IMR-90 (cell line): ENCODE measurements at regions not wholly inside any gene's neighbourhood (a gene's known extent, or its start where the extent isn't known, plus 50 kb on each side); places are given as distances from the start of the nearest gene placed in this dataset.
"Not testable (repeated sequence)": the region's sequence is repeated elsewhere in the genome, so short reads cannot be mapped to it uniquely, and the experiment has no call there.

Experiments
- ATAC-seq: fragments of 200-7000 bp; cut with Tn5 transposase; 2 replicates; pipeline ENCODE4 v1.9.1; 2020; ENCODE audit warnings: low read depth, mild to moderate bottlenecking, moderate library complexity
- BruUV-seq: library from RNA; stranded (reverse); fragments of 400-500 nt; replicated peaks from 2 replicates; lab custom pipeline; 2021; lab: Mats Ljungman, UMichigan
- CTCF ChIA-PET: fragments of 300-600 bp; formaldehyde crosslinking; extraction: SDS; loops from one replicate; lab custom pipeline; 2021; ENCODE audit warnings: antibody characterized with exemption; lab: Yijun Ruan, JAX
- POLR2A ChIA-PET: fragments of 300-600 bp; sonication (Branson Sonifier 250); formaldehyde crosslinking; loops from one replicate; lab custom pipeline; 2022; ENCODE audit warnings: antibody characterized with exemption; ENCODE audit not compliant: unreplicated experiment; lab: Charles Lee
- DNase-seq: peaks from one replicate; pipeline ENCODE4 v3.0.0; 2013
- H2AFZ ChIP-seq: replicated peaks from 2 replicates; pipeline ENCODE3; 2013; ENCODE audit warnings: low read length, mild to moderate bottlenecking; ENCODE audit not compliant: poor library complexity
- H2AK5ac ChIP-seq: 2 replicates; pipeline ENCODE4 v1.6.1; 2013; ENCODE audit warnings: low read depth, low read length, inconsistent platforms
- H2AK9ac ChIP-seq: replicated peaks from 2 replicates; pipeline ENCODE3; 2013; ENCODE audit warnings: mild to moderate bottlenecking, low read depth, low read length, moderate library complexity; ENCODE audit not compliant: poor library complexity
- H2BK120ac ChIP-seq: 2 replicates; pipeline ENCODE4 v1.6.1; 2013; ENCODE audit warnings: low read depth, low read length, inconsistent platforms
- H2BK15ac ChIP-seq: 3 replicates; pipeline ENCODE4 v1.6.1; 2013; ENCODE audit warnings: low read depth, low read length, inconsistent platforms
- H2BK20ac ChIP-seq: 2 replicates; pipeline ENCODE4 v1.6.1; 2013; ENCODE audit warnings: low read depth, mild to moderate bottlenecking, inconsistent platforms, low read length, moderate library complexity
- H2BK5ac ChIP-seq: 2 replicates; pipeline ENCODE4 v1.6.1; 2013; ENCODE audit warnings: mild to moderate bottlenecking, low read depth, low read length, inconsistent platforms; ENCODE audit not compliant: poor library complexity, severe bottlenecking
- H3K14ac ChIP-seq: replicated peaks from 2 replicates; pipeline ENCODE4 v1.6.1; 2013; ENCODE audit warnings: low read depth, low read length, inconsistent platforms
- H3K18ac ChIP-seq: 2 replicates; pipeline ENCODE4 v1.6.1; 2013; ENCODE audit warnings: low read depth, low read length, control low read depth
- H3K23ac ChIP-seq: 2 replicates; pipeline ENCODE4 v1.6.1; 2013; ENCODE audit warnings: low read depth, low read length, inconsistent platforms
- H3K27ac ChIP-seq: 2 replicates; pipeline ENCODE4 v1.5.1; 2013; ENCODE audit warnings: mild to moderate bottlenecking, control low read depth, low read length; ENCODE audit not compliant: insufficient read depth
- H3K27me3 ChIP-seq: 2 replicates; pipeline ENCODE4 v1.6.1; 2013; ENCODE audit warnings: low read length; ENCODE audit not compliant: control insufficient read depth, insufficient read depth
- H3K36me3 ChIP-seq: 2 replicates; pipeline ENCODE4 v1.6.1; 2013; ENCODE audit warnings: low read length, mixed read lengths; ENCODE audit not compliant: control insufficient read depth, insufficient read depth
- H3K4ac ChIP-seq: 2 replicates; pipeline ENCODE4 v1.6.1; 2013; ENCODE audit warnings: low read depth, low read length, inconsistent platforms
- H3K4me1 ChIP-seq: 2 replicates; pipeline ENCODE4 v1.6.1; 2013; ENCODE audit warnings: low read length, mixed read lengths; ENCODE audit not compliant: control insufficient read depth, insufficient read depth
- H3K4me2 ChIP-seq: 2 replicates; pipeline ENCODE4 v1.6.1; 2013; ENCODE audit warnings: low read depth, mild to moderate bottlenecking, control low read depth, low read length, moderate library complexity
- H3K4me3 ChIP-seq: 2 replicates; pipeline ENCODE4 v1.5.1; 2013; ENCODE audit warnings: low read depth, mild to moderate bottlenecking, control low read depth, low read length, moderate library complexity; ENCODE audit not compliant: insufficient read depth
- H3K56ac ChIP-seq: 2 replicates; pipeline ENCODE4 v1.6.1; 2013; ENCODE audit warnings: low read length, inconsistent platforms; ENCODE audit not compliant: insufficient read depth; ENCODE audit errors: extremely low read depth
- H3K79me1 ChIP-seq, 2 experiments: 2 replicates each; pipeline ENCODE4 v1.6.1; 2013; ENCODE audit warnings: low read length in 2 of 2, inconsistent platforms in 1 of 2, low read depth in 1 of 2
- H3K9ac ChIP-seq: 2 replicates; pipeline ENCODE4 v1.6.1; 2013; ENCODE audit warnings: low read depth, low read length, control low read depth
- H3K9me1 ChIP-seq: 2 replicates; pipeline ENCODE4 v1.6.1; 2013; ENCODE audit warnings: low read length, inconsistent platforms; ENCODE audit not compliant: insufficient read depth
- H3K9me3 ChIP-seq: 2 replicates; pipeline ENCODE4 v1.6.1; 2013; ENCODE audit warnings: low read length; ENCODE audit not compliant: control insufficient read depth, insufficient read depth
- H4K20me1 ChIP-seq: 2 replicates; pipeline ENCODE4 v1.6.1; 2013; ENCODE audit warnings: low read length, inconsistent platforms; ENCODE audit not compliant: insufficient read depth
- H4K5ac ChIP-seq: 2 replicates; pipeline ENCODE4 v1.6.1; 2013; ENCODE audit warnings: mild to moderate bottlenecking, low read depth, low read length, control low read depth
- H4K8ac ChIP-seq, 2 experiments: 2 replicates each; pipeline ENCODE4 v1.6.1; 2013; ENCODE audit warnings: low read depth in 2 of 2, low read length in 2 of 2, control low read depth in 1 of 2, inconsistent platforms in 1 of 2
- H4K91ac ChIP-seq: 2 replicates; pipeline ENCODE4 v1.6.1; 2013; ENCODE audit warnings: low read depth, low read length, inconsistent platforms; ENCODE audit not compliant: insufficient read depth
- RAD21 ChIP-seq: IDR thresholded peaks from 2 replicates; pipeline ENCODE4 v1.6.1; 2012; ENCODE audit warnings: low read length, improper control_type of control experiment
- SMC3 ChIP-seq: fragments of 150-350 bp; IDR thresholded peaks from 2 replicates; pipeline ENCODE4 v1.6.1; 2016; ENCODE audit warnings: low read depth, mild to moderate bottlenecking, antibody characterized with exemption, low read length, moderate library complexity
- WGBS, 2 experiments: methylation state at CpG; one replicate each; pipeline versions ENCODE4 v1.1.5 to v1.1.7; 2013; ENCODE audit warnings: missing lambda C conversion rate in 2 of 2; ENCODE audit not compliant: insufficient read length in 1 of 2; ENCODE audit errors: extremely low coverage in 2 of 2; 5-methylcytosine and 5-hydroxymethylcytosine counted together
- dilution Hi-C: fragments of 300-500 bp; cut with HindIII; formaldehyde crosslinking; loops from one replicate; pipeline ENCODE4 v1.14.3; 2018; ENCODE audit warnings: low sequenced_read_pairs; ENCODE audit not compliant: unreplicated experiment
- in situ Hi-C: fragments of 300-500 bp; cut with MboI; formaldehyde crosslinking; loops from 3 replicates; pipeline ENCODE4 v1.14.3; 2019; ENCODE audit warnings: low sequenced_read_pairs, inconsistent platforms, mixed read lengths
- intact Hi-C: fragments of 100-400 bp; cut with micrococcal nuclease; formaldehyde crosslinking; loops from 2 replicates; pipeline ENCODE4 v1.10.0; 2022
- TF ChIP-seq, protein P1 (sequence below): fragments of 150-350 bp; IDR thresholded peaks from 2 replicates; pipeline ENCODE4 v1.6.1; 2017; ENCODE audit warnings: mild to moderate bottlenecking, antibody characterized with exemption, low read length, low read depth

DNA sequence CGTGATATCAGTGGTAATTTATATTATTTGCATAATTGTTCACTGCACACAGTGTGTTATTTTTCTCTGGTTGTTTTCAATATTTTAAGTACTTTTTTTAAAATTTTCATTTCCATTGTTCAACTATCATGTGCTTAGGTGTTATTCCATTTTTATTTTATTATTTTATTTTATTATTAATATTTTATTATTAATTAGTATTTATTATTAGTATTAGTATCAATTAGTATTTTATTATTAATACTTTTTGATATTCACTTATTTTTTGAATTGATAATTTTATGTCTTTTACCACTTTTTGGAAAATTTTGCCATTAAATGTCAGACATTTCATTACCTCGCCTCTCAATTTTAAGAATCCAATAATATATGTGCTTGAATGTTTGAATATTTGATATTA, 593.8 kb upstream of the GRM3 start:
- in situ Hi-C loops: no loop called here
- Histone ChIP-seq H3K9me1 (no peaks in the 10 kb centered on the region), H2AK9ac (no peak overlapping the region), H4K8ac (no peak overlapping the region), H3K36me3 (no peaks in the 10 kb centered on the region), H3K18ac (no peak overlapping the region), H3K4me2 (no peak overlapping the region), H3K14ac (no peak overlapping the region), H3K79me1 (no peaks in the 10 kb centered on the region), H3K27ac (no peak overlapping the region), H2BK15ac (no peak overlapping the region), H3K23ac (no peak overlapping the region), H2AFZ (no peak overlapping the region), H3K9ac (no peak overlapping the region), H3K4me3 (no peak overlapping the region), H2BK120ac (no peak overlapping the region), H4K5ac (no peak overlapping the region), H3K4me1 (no peaks in the 10 kb centered on the region), H3K4ac (no peak overlapping the region), H2BK20ac (no peak overlapping the region), H3K56ac (no peak overlapping the region), H4K91ac (no peak overlapping the region), H2BK5ac (no peak overlapping the region), H3K9me3 (no peaks in the 10 kb centered on the region; the same call in 1 of the 2 replicates), H4K20me1 (no peaks in the 10 kb centered on the region), H2AK5ac (no peak overlapping the region), H3K27me3 (no peaks in the 10 kb centered on the region)
- WGBS, 2 experiments: no CpG with 5 or more reads among the region's 2 CpGs
- TF ChIP-seq, protein P1, sequence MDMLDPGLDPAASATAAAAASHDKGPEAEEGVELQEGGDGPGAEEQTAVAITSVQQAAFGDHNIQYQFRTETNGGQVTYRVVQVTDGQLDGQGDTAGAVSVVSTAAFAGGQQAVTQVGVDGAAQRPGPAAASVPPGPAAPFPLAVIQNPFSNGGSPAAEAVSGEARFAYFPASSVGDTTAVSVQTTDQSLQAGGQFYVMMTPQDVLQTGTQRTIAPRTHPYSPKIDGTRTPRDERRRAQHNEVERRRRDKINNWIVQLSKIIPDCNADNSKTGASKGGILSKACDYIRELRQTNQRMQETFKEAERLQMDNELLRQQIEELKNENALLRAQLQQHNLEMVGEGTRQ: no peak
- no peak for TF ChIP-seq RAD21
- no peak for TF ChIP-seq SMC3
- POLR2A ChIA-PET: no interaction called here
- no peak for ATAC-seq
- dilution Hi-C loops: no loop called here
- no TSS peak for BruUV-seq
- intact Hi-C loops: no loop called here
- DNase-seq: no peak
- CTCF ChIA-PET: no interaction called here

DNA sequence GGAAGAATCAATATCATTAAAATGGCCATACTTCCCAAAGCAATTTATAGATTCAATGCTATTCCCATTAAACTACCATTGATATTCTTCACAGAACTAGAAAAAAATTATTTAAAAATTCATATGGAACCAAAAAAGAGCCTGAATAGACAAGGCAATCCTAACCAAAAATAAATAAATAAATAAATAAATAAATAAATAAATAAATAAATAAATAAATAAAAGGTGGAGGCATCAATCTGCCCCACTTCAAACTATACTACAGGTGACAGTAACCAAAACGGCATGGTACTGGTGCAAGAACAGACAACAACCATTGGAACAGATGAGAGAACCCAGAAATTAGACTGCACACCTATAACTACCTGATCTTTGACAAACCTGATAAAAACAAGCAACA, 598.5 kb upstream of the GRM3 start:
- no CpG with 5 or more reads among the region's 1 CpG for whole genome bisulfite sequencing, 2 experiments
- H3K36me3 ChIP-seq, H3K27ac ChIP-seq, H4K8ac ChIP-seq, ATAC-seq, H2BK15ac ChIP-seq, H2AK5ac ChIP-seq, H4K5ac ChIP-seq, H4K91ac ChIP-seq, H4K20me1 ChIP-seq, H3K27me3 ChIP-seq, POLR2A ChIA-PET, CTCF ChIA-PET, H3K9me1 ChIP-seq, H3K18ac ChIP-seq, BruUV-seq, H3K4ac ChIP-seq, in situ Hi-C loops, H3K4me3 ChIP-seq, H3K9me3 ChIP-seq, H2BK120ac ChIP-seq, DNase-seq, H3K4me1 ChIP-seq, H3K9ac ChIP-seq, H2BK20ac ChIP-seq, H2AFZ ChIP-seq, H3K56ac ChIP-seq, H3K79me1 ChIP-seq, intact Hi-C loops, H3K23ac ChIP-seq, H3K14ac ChIP-seq, H2AK9ac ChIP-seq, H3K4me2 ChIP-seq, dilution Hi-C loops, H2BK5ac ChIP-seq: not testable (repeated sequence)
